Neural cell (in vitro differentiated cells): ENCODE measurements at regions not wholly inside any gene's neighbourhood (a gene's known extent, or its start where the extent isn't known, plus 50 kb on each side); places are given as distances from the start of the nearest gene placed in this dataset.

Experiments
- CTCF ChIP-seq: fragments of 450-650 bp; IDR thresholded peaks from 2 replicates; pipeline ENCODE4 v1.5.1; 2014; ENCODE audit warnings: antibody characterized with exemption, mild to moderate bottlenecking, moderate library complexity; ENCODE audit not compliant: poor library complexity, severe bottlenecking
- EZH2 ChIP-seq: fragments of 200-600, 300-800 bp; shearing (Covaris generic), sonication (generic); IDR thresholded peaks from 2 replicates; pipeline ENCODE4 v1.6.1; 2014; ENCODE audit warnings: antibody characterized with exemption, low read length, borderline replicate concordance, mild to moderate bottlenecking; ENCODE audit not compliant: insufficient read depth, poor library complexity, severe bottlenecking

GRCh38 chr11:96713301-96713700 is 323.5 kb downstream of the JRKL start:
- TF ChIP-seq CTCF = no peak
- no peak for TF ChIP-seq EZH2
